ENCODE measurements at regions not wholly inside any gene's neighbourhood (a gene's known extent, or its start where the extent isn't known, plus 50 kb on each side); places are given as distances from the start of the nearest gene placed in this dataset.

DNA sequence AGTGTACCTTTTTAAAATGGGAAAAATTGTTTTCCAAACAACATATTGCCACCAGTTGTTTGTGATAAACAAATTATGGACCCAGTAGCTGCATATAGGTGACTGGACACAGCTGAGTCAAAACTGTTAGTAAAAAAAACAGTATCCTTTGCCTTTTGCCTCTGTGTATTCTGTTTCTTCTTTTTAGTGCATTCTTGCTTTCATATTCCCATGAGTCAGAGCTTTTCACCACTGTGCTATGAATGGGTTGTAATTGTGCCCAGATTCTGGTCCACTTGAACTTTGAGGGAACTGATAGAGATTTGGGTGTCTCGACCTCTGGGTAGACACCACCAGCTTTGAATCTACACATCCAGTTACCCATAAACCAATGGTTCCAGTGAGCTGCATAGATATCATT is 1441.9 kb upstream of the ZEB2 start:
- no peaks in the 10 kb centered on the region for H3K9me3 ChIP-seq (ENCODE audit: low read depth, low read length)
- H3K4me1 ChIP-seq (ENCODE audit: insufficient read depth, low read length): no peaks in the 10 kb centered on the region
- no peak overlapping the region for H3K4me3 ChIP-seq (ENCODE audit: low read length)
- H3K27me3 ChIP-seq (ENCODE audit: insufficient read depth, low read length): no peaks in the 10 kb centered on the region

- H3K4me1 ChIP-seq (ENCODE audit: insufficient read depth, low read length): no peaks in the 10 kb centered on the region
- H3K4me3 ChIP-seq (ENCODE audit: low read length): no peak overlapping the region
- H3K9me3 ChIP-seq (ENCODE audit: low read depth, low read length): no peaks in the 10 kb centered on the region
- no peaks in the 10 kb centered on the region for H3K27me3 ChIP-seq (ENCODE audit: insufficient read depth, low read length)
These were observed 1440.7 kb upstream of the ZEB2 start for GRCh38 chr2:145960479-145961163.

GRCh38 chr2:145958611-145959010 is 1438.7 kb upstream of the ZEB2 start:
- Histone ChIP-seq H3K4me1 (ENCODE audit: insufficient read depth, low read length) (no peaks in the 10 kb centered on the region), H3K27me3 (ENCODE audit: insufficient read depth, low read length) (no peaks in the 10 kb centered on the region), H3K9me3 (ENCODE audit: low read depth, low read length) (no peaks in the 10 kb centered on the region), H3K4me3 (ENCODE audit: low read length) (no peak overlapping the region)

DNA sequence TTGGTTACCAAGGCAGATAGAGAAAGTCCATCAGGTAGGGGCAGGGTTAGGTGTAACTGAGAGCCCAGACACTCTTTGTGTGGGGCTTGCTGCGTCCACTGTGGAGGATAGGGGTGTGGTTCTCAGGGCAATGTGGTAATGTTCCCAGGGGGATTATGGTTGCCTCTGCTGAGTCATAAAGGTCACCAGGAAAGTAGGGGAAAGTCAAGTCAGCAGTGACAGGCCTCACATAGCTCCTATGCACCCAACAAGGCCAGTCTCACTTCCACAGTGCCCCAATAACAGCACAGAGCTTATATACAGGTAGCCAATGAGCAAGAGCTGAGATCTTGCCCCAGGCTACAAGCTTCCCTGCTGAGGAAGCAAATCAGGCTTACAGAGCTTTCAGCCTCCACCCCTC is 1438.0 kb upstream of the ZEB2 start:
- H3K4me1 ChIP-seq (ENCODE audit: insufficient read depth, low read length): no peaks in the 10 kb centered on the region
- no peaks in the 10 kb centered on the region for H3K27me3 ChIP-seq (ENCODE audit: insufficient read depth, low read length)
- no peak overlapping the region for H3K4me3 ChIP-seq (ENCODE audit: low read length)
- H3K9me3 ChIP-seq (ENCODE audit: low read depth, low read length): peaks cover 5% of the 10 kb centered on the region

GRCh38 chr2:145939949-145940348 is 1420.0 kb upstream of the ZEB2 start:
- H3K4me1 ChIP-seq (ENCODE audit: insufficient read depth, low read length): no peaks in the 10 kb centered on the region
- H3K9me3 ChIP-seq (ENCODE audit: low read depth, low read length): peaks cover 5% of the 10 kb centered on the region
- no peaks in the 10 kb centered on the region for H3K27me3 ChIP-seq (ENCODE audit: insufficient read depth, low read length)
- H3K4me3 ChIP-seq (ENCODE audit: low read length): no peak overlapping the region

GRCh38 chr2:145935016-145935415 is 1415.1 kb upstream of the ZEB2 start:
- no peaks in the 10 kb centered on the region for H3K4me1 ChIP-seq (ENCODE audit: insufficient read depth, low read length)
- H3K9me3 ChIP-seq (ENCODE audit: low read depth, low read length): no peaks in the 10 kb centered on the region
- H3K4me3 ChIP-seq (ENCODE audit: low read length): no peak overlapping the region
- H3K27me3 ChIP-seq (ENCODE audit: insufficient read depth, low read length): no peaks in the 10 kb centered on the region

DNA sequence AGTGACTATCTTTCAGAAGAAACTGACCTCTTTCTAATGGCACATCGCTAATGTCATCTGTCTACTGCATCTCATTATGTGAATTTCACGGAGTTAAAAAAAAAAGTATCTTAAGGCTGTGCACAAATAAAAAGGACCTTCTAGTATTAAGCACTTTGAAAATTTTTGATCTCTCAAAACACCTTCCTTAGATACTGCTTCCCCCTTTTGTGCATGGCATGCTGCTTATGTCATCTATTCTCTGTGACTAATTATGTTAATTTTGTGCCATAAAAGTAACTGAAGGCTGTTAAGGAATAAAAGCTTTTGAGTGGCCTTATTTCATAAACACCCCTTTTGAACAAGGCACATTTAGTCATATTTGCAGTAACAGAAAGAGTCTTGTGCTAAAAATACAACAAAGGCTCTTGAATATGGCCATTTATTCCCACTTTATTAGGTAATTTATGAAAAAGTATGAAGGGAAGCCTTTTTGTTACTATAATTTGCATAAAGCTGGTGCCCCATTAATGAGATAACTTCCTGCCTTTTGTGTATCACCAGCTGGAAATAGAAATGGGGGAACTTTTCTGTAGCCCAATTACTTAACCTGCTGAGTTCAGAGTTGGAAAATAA is 1412.0 kb upstream of the ZEB2 start:
- Histone ChIP-seq H3K4me1 (ENCODE audit: insufficient read depth, low read length) (no peaks in the 10 kb centered on the region), H3K4me3 (ENCODE audit: low read length) (no peak overlapping the region), H3K27me3 (ENCODE audit: insufficient read depth, low read length) (no peaks in the 10 kb centered on the region), H3K9me3 (ENCODE audit: low read depth, low read length) (no peaks in the 10 kb centered on the region)

DNA sequence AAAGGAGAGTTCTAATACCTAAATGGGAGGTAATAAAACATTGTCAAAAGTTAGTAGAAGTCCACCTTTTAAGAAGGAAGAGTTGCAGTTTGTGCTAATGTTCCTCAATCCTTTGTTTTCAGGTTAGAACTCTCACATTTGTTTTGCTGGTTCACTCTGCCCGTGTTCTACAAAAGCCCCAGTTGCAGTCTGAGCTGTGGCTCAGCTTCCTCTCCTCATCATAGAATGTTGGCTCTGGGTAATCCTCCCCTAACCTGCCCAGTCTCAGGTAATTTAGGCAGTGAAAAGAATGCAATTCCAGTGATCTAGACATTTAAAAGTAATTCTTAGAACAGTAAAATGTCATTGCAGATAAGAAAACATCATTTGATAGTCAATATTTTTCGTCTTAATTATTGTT is 1410.4 kb upstream of the ZEB2 start:
- no peak overlapping the region for H3K4me3 ChIP-seq (ENCODE audit: low read length)
- no peaks in the 10 kb centered on the region for H3K4me1 ChIP-seq (ENCODE audit: insufficient read depth, low read length)
- H3K9me3 ChIP-seq (ENCODE audit: low read depth, low read length): no peaks in the 10 kb centered on the region
- no peaks in the 10 kb centered on the region for H3K27me3 ChIP-seq (ENCODE audit: insufficient read depth, low read length)

DNA sequence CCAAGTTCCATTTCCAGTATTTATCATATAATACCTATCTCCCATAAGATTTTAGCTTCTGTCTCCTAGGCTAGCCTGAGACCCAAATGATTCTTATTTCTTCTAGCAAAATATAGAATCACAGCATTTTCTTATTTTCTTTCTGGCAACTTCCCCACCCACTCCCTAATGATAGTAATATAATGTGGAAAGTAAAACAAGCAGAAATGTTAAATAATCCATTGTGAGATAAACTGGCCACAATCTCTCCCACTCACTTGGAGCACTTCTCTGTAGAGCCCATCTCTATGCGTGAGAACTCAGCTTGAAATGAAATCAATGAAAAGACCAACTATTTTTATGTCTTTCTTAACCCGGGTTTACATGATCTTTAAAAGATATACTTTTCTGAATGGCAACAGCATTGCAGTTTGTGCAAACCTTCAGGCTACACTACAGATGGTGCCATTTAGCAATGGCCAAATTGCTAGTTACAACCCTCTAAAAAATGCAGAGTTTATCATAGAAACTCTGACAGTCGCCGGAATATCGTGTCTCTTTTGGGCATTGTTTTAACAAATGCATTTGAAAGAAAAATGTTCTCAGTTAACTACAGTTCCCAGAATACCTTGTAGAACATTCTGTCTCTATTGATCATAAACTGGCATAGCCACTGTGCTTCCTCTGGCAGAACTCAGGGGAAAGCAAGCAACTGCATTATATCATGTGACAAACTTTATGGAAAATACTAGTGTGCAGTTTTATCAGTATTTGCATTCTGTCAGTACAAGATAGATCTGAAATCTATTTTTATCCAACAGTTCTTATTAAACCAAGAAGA is 1407.4 kb upstream of the ZEB2 start:
- H3K4me1 ChIP-seq (ENCODE audit: insufficient read depth, low read length): no peaks in the 10 kb centered on the region
- no peaks in the 10 kb centered on the region for H3K9me3 ChIP-seq (ENCODE audit: low read depth, low read length)
- H3K4me3 ChIP-seq (ENCODE audit: low read length): no peak overlapping the region
- no peaks in the 10 kb centered on the region for H3K27me3 ChIP-seq (ENCODE audit: insufficient read depth, low read length)

GRCh38 chr2:145925591-145925990 is 1405.7 kb upstream of the ZEB2 start:
- no peaks in the 10 kb centered on the region for H3K4me1 ChIP-seq (ENCODE audit: insufficient read depth, low read length)
- H3K27me3 ChIP-seq (ENCODE audit: insufficient read depth, low read length): no peaks in the 10 kb centered on the region
- H3K4me3 ChIP-seq (ENCODE audit: low read length): no peak overlapping the region
- H3K9me3 ChIP-seq (ENCODE audit: low read depth, low read length): no peaks in the 10 kb centered on the region

- Histone ChIP-seq H3K27me3 (ENCODE audit: insufficient read depth, low read length) (no peaks in the 10 kb centered on the region), H3K9me3 (ENCODE audit: low read depth, low read length) (no peaks in the 10 kb centered on the region), H3K4me3 (ENCODE audit: low read length) (no peak overlapping the region), H3K4me1 (ENCODE audit: insufficient read depth, low read length) (no peaks in the 10 kb centered on the region)
These were observed 1399.6 kb upstream of the ZEB2 start for GRCh38 chr2:145919477-145919876.

DNA sequence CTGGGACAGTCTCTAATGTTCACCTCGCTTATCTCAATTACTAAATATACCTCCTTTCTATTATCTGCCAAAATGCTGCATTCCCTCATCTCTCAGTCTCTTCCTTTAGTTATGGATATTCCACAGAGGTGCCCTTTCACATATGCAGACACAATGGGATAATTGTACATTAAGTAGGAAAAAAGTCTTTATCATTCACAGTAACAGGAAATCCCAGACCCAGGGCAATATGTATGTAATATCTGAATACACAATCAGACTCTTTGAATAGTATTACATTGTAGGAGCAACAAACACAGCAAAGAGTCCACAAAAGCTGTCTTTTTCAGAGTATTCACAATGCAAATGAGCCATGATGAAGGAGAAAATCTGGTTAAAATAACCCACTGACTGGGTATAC is 1399.0 kb upstream of the ZEB2 start:
- no peak overlapping the region for H3K4me3 ChIP-seq (ENCODE audit: low read length)
- H3K27me3 ChIP-seq (ENCODE audit: insufficient read depth, low read length): no peaks in the 10 kb centered on the region

GRCh38 chr2:145916799-145917198 is 1396.9 kb upstream of the ZEB2 start:
- Histone ChIP-seq H3K9me3 (ENCODE audit: low read depth, low read length) (no peaks in the 10 kb centered on the region), H3K4me1 (ENCODE audit: insufficient read depth, low read length) (no peaks in the 10 kb centered on the region), H3K4me3 (ENCODE audit: low read length) (no peak overlapping the region), H3K27me3 (ENCODE audit: insufficient read depth, low read length) (no peaks in the 10 kb centered on the region)

More for the DNA sequence above, 1399.0 kb upstream of the ZEB2 start:
- Histone ChIP-seq H3K9me3 (ENCODE audit: low read depth, low read length) (no peaks in the 10 kb centered on the region), H3K4me1 (ENCODE audit: insufficient read depth, low read length) (no peaks in the 10 kb centered on the region)

- no peaks in the 10 kb centered on the region for H3K27me3 ChIP-seq (ENCODE audit: insufficient read depth, low read length)
- H3K4me3 ChIP-seq (ENCODE audit: low read length): no peak overlapping the region
- no peaks in the 10 kb centered on the region for H3K4me1 ChIP-seq (ENCODE audit: insufficient read depth, low read length)
- no peaks in the 10 kb centered on the region for H3K9me3 ChIP-seq (ENCODE audit: low read depth, low read length)
These were observed 1394.8 kb upstream of the ZEB2 start for GRCh38 chr2:145914716-145915115.

DNA sequence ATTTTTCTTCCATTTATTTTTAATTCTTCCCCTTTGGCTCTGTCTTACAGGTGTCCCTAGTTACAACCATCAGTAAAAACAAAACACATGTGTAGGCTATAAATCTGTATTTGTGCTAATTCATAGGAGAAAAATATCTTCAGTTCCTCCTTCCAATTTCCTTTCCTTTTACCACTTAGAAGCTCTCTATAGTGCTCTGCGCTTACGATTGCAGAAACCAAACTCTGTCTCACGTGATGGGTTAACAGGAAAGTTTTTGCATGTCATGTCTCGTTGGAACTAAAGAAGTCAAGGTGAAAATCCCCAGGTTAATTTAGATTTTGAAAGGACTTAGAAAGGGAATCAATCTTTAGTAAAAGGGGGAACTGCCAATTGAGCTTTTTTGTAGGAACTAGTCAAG is 1390.5 kb upstream of the ZEB2 start:
- H3K4me3 ChIP-seq (ENCODE audit: low read length): no peak overlapping the region
- no peaks in the 10 kb centered on the region for H3K4me1 ChIP-seq (ENCODE audit: insufficient read depth, low read length)
- no peaks in the 10 kb centered on the region for H3K27me3 ChIP-seq (ENCODE audit: insufficient read depth, low read length)
- no peaks in the 10 kb centered on the region for H3K9me3 ChIP-seq (ENCODE audit: low read depth, low read length)

Measured in mononuclear cell (primary cell).